Breast epithelium (tissue), 3 donors: ENCODE measurements at regions not wholly inside any gene's neighbourhood (a gene's known extent, or its start where the extent isn't known, plus 50 kb on each side); places are given as distances from the start of the nearest gene placed in this dataset.

ENCODE experiments used
- POLR2A ChIP-seq: fragments of 450-650 bp; IDR thresholded peaks from one replicate; pipeline ENCODE4 v1.6.1; 2016; ENCODE audit warnings: antibody characterized with exemption, mild to moderate bottlenecking, moderate library complexity
- POLR2AphosphoS5 ChIP-seq, 3 donors: sonication (generic); formaldehyde crosslinking; IDR thresholded peaks; one replicate each; pipeline ENCODE4 v1.6.1; 2017; ENCODE audit warnings: antibody characterized with exemption in 3 of 3

- TF ChIP-seq POLR2AphosphoS5 (IDR thresholded peaks at IDR 0.05) (no peak), POLR2A (no peak)
Measured at GRCh38 chr15:62279041-62279440, 114.0 kb upstream of the C2CD4B start.
